ENCODE measurements at regions not wholly inside any gene's neighbourhood (a gene's known extent, or its start where the extent isn't known, plus 50 kb on each side); places are given as distances from the start of the nearest gene placed in this dataset.

DNA sequence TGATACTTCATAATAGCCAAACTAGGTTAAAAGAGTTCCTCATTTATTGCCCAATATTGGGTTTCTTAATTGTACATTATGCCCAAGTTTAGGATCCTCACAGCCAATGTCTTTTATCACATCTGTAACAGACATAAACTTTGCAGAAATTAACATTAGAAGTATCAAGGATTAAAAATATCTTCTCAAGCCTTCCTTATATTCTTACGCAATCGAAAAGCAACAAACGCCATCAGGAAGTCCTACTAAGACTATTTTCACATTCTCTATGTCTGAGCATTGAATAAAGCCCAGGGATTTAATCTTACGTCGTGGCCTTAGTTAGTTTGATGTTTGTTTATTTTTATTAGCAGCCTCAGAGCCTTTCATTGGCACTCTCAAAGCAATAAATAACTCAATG is 1660.4 kb upstream of the MIR17HG start:
- TF ChIP-seq CTCF (IDR thresholded peaks at IDR 0.05; ENCODE audit: poor library complexity) (no peak), EZH2 (IDR thresholded peaks at IDR 0.05; ENCODE audit: borderline replicate concordance) (no peak)
